ENCODE measurements at regions not wholly inside any gene's neighbourhood (a gene's known extent, or its start where the extent isn't known, plus 50 kb on each side); places are given as distances from the start of the nearest gene placed in this dataset.

DNA sequence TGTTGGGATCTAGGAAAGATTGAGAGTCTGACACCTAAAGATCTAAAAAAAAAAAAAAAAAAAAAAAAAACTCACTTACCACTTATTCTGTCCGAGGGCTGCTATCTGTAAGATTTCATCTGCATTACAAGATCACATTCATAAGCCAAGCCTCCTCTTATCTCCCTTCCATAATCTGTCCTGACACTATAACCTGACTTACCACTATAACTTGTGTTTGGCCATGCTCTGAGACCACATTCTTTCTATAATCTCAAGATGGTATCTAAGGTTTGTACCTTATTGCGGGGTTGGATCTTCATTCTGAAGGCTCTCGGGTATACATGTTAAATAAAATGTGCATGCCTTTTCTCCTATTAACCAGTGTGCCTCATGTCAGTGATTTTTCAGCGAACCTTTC is 144.4 kb downstream of the MAGEB17 start:
- no peak overlapping the region for H3K27ac ChIP-seq
- H3K4me1 ChIP-seq (ENCODE audit: control insufficient read depth in 1 of 2, low read depth in 2 of 2): no peaks in the 10 kb centered on the region
- no peak for ATAC-seq (ENCODE audit: insufficient number of reproducible peaks, low FRiP score, low read depth)
- H3K36me3 ChIP-seq: no peaks in the 10 kb centered on the region
- H3K9me3 ChIP-seq: no peaks in the 10 kb centered on the region
- no peaks in the 10 kb centered on the region for H3K27me3 ChIP-seq (replicated peaks; ENCODE audit: insufficient read depth)
- no peak overlapping the region for H3K4me3 ChIP-seq
- TF ChIP-seq, protein P1, sequence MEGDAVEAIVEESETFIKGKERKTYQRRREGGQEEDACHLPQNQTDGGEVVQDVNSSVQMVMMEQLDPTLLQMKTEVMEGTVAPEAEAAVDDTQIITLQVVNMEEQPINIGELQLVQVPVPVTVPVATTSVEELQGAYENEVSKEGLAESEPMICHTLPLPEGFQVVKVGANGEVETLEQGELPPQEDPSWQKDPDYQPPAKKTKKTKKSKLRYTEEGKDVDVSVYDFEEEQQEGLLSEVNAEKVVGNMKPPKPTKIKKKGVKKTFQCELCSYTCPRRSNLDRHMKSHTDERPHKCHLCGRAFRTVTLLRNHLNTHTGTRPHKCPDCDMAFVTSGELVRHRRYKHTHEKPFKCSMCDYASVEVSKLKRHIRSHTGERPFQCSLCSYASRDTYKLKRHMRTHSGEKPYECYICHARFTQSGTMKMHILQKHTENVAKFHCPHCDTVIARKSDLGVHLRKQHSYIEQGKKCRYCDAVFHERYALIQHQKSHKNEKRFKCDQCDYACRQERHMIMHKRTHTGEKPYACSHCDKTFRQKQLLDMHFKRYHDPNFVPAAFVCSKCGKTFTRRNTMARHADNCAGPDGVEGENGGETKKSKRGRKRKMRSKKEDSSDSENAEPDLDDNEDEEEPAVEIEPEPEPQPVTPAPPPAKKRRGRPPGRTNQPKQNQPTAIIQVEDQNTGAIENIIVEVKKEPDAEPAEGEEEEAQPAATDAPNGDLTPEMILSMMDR (IDR thresholded peaks at IDR 0.05): no peak
- no peak for DNase-seq (ENCODE audit: low spot score)

DNA sequence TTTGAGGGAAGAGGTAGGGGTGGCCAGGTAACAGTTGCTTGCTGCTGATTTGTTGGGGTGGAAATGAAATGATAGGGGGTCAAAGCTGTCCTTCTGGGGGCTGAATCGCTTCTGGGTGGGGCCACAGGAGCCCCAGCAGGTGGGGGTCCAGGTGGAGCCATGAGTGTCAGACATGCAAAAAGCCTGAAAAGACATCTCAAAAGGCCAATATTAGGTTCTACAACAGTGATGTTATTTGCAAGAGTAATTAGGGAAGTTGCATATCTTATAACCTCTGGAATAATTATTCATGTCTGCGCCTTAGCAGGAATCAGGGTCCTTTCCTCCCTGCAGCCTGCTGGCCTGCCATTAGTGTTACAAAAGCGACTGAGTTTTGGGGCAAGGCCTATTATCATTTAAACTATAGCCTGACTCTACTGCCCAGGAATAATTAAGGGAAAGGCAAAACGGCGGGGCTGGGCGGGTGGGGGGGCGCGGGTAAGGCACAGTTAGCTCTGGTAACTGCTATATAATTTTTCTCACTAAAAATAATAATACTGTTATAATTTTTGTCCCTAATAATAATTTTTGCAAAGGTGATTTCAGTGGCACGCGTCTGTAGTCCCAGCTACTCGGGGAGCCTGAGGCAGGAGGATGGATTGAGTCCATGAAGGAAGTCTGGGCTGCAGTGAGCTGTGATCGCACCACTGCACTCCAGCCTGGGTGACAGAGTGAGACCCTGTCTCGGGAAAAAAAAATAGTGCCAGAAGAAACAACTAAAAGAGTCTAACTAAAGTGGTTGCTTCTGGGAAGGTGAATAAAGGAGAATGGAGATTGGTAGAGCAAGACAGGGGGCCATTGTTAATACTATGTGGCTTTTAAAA is 145.7 kb downstream of the MAGEB17 start:
- no peak for DNase-seq (ENCODE audit: low spot score)
- no peak for ATAC-seq (ENCODE audit: insufficient number of reproducible peaks, low FRiP score, low read depth)
- TF ChIP-seq, protein P1 (IDR thresholded peaks at IDR 0.05): no peak

DNA sequence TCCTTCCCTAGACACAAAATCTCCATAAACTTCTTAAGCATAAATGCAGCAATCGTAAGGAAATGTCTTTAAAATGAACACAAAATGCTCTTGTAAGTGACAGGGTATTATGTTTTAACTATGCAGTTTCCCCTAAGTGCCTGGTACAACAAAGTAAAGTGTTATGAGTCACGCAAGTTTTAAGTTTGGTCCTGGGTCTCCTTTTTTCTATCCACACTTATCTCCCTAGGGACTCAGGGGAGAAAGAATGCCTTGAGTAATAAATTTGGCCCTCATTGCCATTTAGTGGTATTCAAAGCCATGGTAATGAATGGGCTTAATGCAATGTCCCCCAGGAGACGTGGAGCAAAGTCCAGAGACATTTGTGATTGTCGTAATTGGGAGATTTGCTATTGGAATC is 149.1 kb downstream of the MAGEB17 start:
- Histone ChIP-seq H3K4me1 (ENCODE audit: control insufficient read depth in 1 of 2, low read depth in 2 of 2) (no peaks in the 10 kb centered on the region), H3K36me3 (no peaks in the 10 kb centered on the region), H3K9me3 (no peaks in the 10 kb centered on the region), H3K27ac (no peak overlapping the region), H3K27me3 (replicated peaks; ENCODE audit: insufficient read depth) (no peaks in the 10 kb centered on the region), H3K4me3 (no peak overlapping the region)
- ATAC-seq (ENCODE audit: insufficient number of reproducible peaks, low FRiP score, low read depth) (no peak), DNase-seq (ENCODE audit: low spot score) (no peak)
- TF ChIP-seq, protein P1 (IDR thresholded peaks at IDR 0.05): no peak

More for the DNA sequence above, 145.7 kb downstream of the MAGEB17 start:
- H3K36me3 ChIP-seq: no peaks in the 10 kb centered on the region
- H3K4me3 ChIP-seq: no peak overlapping the region
- H3K9me3 ChIP-seq: no peaks in the 10 kb centered on the region
- H3K27ac ChIP-seq: no peak overlapping the region
- H3K4me1 ChIP-seq (ENCODE audit: control insufficient read depth in 1 of 2, low read depth in 2 of 2): no peaks in the 10 kb centered on the region
- H3K27me3 ChIP-seq (replicated peaks; ENCODE audit: insufficient read depth): no peaks in the 10 kb centered on the region

DNA sequence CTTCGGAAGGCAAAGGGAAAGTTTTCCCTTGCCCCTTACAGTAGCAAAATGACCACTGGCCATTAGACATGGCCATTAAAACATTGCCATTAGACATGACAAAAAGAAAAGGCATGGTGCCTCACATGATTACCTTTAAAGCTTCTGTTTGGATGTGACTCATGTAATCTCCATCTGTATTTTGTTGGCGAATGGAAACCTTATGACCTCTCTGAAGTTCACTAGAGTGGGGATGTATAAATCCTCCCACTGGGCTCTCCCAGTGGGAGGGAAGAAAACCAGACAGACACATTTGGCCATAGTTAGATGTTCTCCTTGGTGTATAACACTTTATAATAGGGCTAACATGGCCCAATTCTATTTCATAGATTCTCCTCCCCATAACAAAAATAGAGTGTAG is 152.6 kb downstream of the MAGEB17 start:
- Histone ChIP-seq H3K36me3 (no peaks in the 10 kb centered on the region), H3K27ac (no peak overlapping the region), H3K9me3 (no peaks in the 10 kb centered on the region), H3K27me3 (replicated peaks; ENCODE audit: insufficient read depth) (no peaks in the 10 kb centered on the region), H3K4me1 (ENCODE audit: control insufficient read depth in 1 of 2, low read depth in 2 of 2) (no peaks in the 10 kb centered on the region), H3K4me3 (no peak overlapping the region)
- ATAC-seq (ENCODE audit: insufficient number of reproducible peaks, low FRiP score, low read depth) (no peak), DNase-seq (ENCODE audit: low spot score) (no peak)
- TF ChIP-seq, protein P1 (IDR thresholded peaks at IDR 0.05): no peak

DNA sequence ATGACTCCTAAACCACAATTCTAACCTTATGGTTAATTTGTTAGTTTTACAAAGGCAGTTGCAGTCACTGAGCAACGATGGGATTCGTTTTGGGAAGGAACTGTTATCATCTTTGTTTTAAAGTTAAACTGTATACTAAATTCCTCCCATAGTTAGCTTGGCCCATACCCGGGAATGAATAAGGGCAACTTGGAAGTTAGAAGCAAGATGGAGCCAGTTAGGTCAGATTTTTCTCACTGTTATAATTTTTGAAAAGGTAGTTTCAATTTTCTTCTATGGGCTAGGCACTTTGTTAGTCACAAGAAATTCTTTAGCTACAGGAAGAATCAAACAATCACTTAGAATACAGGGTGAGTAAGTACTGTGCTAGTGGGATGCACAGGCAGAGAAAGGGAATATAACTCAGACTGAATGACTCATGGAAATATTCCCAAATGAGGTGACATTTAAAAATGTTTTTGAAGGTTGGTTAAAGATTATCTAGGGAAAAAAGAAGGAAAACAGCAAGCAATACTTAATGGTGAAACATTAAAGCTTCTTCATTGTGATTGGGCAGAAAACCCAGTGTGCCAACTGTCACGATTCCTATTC is 153.6 kb downstream of the MAGEB17 start:
- H3K27me3 ChIP-seq (replicated peaks; ENCODE audit: insufficient read depth): no peaks in the 10 kb centered on the region
- no peak for ATAC-seq (ENCODE audit: insufficient number of reproducible peaks, low FRiP score, low read depth)
- H3K9me3 ChIP-seq: no peaks in the 10 kb centered on the region
- no peak overlapping the region for H3K27ac ChIP-seq
- H3K4me1 ChIP-seq (ENCODE audit: control insufficient read depth in 1 of 2, low read depth in 2 of 2): no peaks in the 10 kb centered on the region
- no peaks in the 10 kb centered on the region for H3K36me3 ChIP-seq
- TF ChIP-seq, protein P1 (IDR thresholded peaks at IDR 0.05): no peak
- H3K4me3 ChIP-seq: no peak overlapping the region
- DNase-seq (ENCODE audit: low spot score): no peak
